Panc1 (cell line): ENCODE measurements at regions not wholly inside any gene's neighbourhood (a gene's known extent, or its start where the extent isn't known, plus 50 kb on each side); places are given as distances from the start of the nearest gene placed in this dataset.

ENCODE experiments used
- ATAC-seq: fragments of 200-7000 bp; cut with Tn5 transposase; 2 replicates; pipeline ENCODE4 v1.9.1; 2020; ENCODE audit warnings: mild to moderate bottlenecking, moderate library complexity
- BruUV-seq: library from RNA; stranded (reverse); fragments of 400-500 nt; replicated peaks from 2 replicates; lab custom pipeline; 2021; lab: Mats Ljungman, UMichigan
- CTCF ChIA-PET: fragments of 300-600 bp; sonication (Branson Sonifier 250); formaldehyde crosslinking; loops from one replicate; lab custom pipeline; 2022; ENCODE audit warnings: antibody characterized with exemption; lab: Charles Lee
- POLR2A ChIA-PET: fragments of 300-600 bp; sonication (Branson Sonifier 250); formaldehyde crosslinking; loops from one replicate; lab custom pipeline; 2022; ENCODE audit warnings: antibody characterized with exemption; lab: Charles Lee
- DNase-seq: peaks from one replicate; pipeline ENCODE4 v3.0.0-alpha.2; 2010; ENCODE audit warnings: low read depth, low spot score
- H3K27ac ChIP-seq: 2 replicates; pipeline ENCODE4 v1.5.1; 2011; ENCODE audit warnings: mild to moderate bottlenecking, low read length, inconsistent platforms
- H3K27me3 ChIP-seq: fragments of 200-500 bp; sonication (Bioruptor generic); 2 replicates; pipeline ENCODE4 v1.6.0; 2014; ENCODE audit warnings: low read length, inconsistent platforms; ENCODE audit not compliant: control insufficient read depth, insufficient read depth
- H3K36me3 ChIP-seq: fragments of 200-500 bp; sonication (Bioruptor generic); 2 replicates; pipeline ENCODE4 v1.5.1; 2014; ENCODE audit warnings: inconsistent platforms, mild to moderate bottlenecking, low read length, moderate library complexity; ENCODE audit not compliant: control insufficient read depth, insufficient read depth
- H3K4me1 ChIP-seq: 2 replicates; pipeline ENCODE4 v1.5.1; 2011; ENCODE audit warnings: inconsistent platforms, mild to moderate bottlenecking, low read length, moderate library complexity; ENCODE audit not compliant: control insufficient read depth, insufficient read depth
- H3K4me3 ChIP-seq, 2 experiments: 2 replicates each; pipeline ENCODE4 v1.5.1; 2011 to 2012; ENCODE audit warnings: low read depth in 2 of 2, low read length in 2 of 2, mild to moderate bottlenecking in 2 of 2, inconsistent platforms in 1 of 2, moderate library complexity in 1 of 2
- H3K9me3 ChIP-seq: fragments of 200-500 bp; sonication (Bioruptor generic); 2 replicates; pipeline ENCODE4 v1.5.1; 2014; ENCODE audit warnings: low read depth, mild to moderate bottlenecking, inconsistent platforms, low read length, moderate library complexity; ENCODE audit not compliant: control insufficient read depth, insufficient read depth
- POLR2AphosphoS5 ChIP-seq: IDR thresholded peaks from 2 replicates; pipeline ENCODE4 v1.6.1; 2012; ENCODE audit warnings: mild to moderate bottlenecking, low read depth, low read length, moderate library complexity
- SIN3A ChIP-seq: IDR thresholded peaks from 2 replicates; pipeline ENCODE4 v1.6.1; 2012; ENCODE audit warnings: low read depth, mild to moderate bottlenecking, low read length, moderate library complexity, borderline replicate concordance; ENCODE audit not compliant: insufficient read depth
- TCF7L2 ChIP-seq: IDR thresholded peaks from 2 replicates; pipeline ENCODE4 v1.6.1; 2011; ENCODE audit warnings: mild to moderate bottlenecking, low read depth, low read length, inconsistent platforms
- in situ Hi-C: cut with HindIII; loops from 2 replicates; pipeline ENCODE4 v1.10.0; 2016; ENCODE audit warnings: low sequenced_read_pairs, low pct_unique_long_range_greater_than_20kb
- intact Hi-C: fragments of 100-400 bp; cut with micrococcal nuclease; formaldehyde crosslinking; loops from one replicate; pipeline ENCODE4 v1.10.0; 2022; ENCODE audit not compliant: unreplicated experiment
- TF ChIP-seq, protein P1 (sequence below): fragments of 450-650 bp; IDR thresholded peaks from 2 replicates; pipeline ENCODE4 v1.5.1; 2017; ENCODE audit warnings: mild to moderate bottlenecking
- TF ChIP-seq, protein P2 (sequence below), 2 experiments: IDR thresholded peaks; 2 replicates each; pipeline ENCODE4 v1.6.1; 2011 to 2012; ENCODE audit warnings: low read depth in 2 of 2, control low read depth in 1 of 2, low read length in 1 of 2, mild to moderate bottlenecking in 1 of 2, moderate library complexity in 1 of 2; ENCODE audit not compliant: insufficient read depth in 1 of 2

DNA sequence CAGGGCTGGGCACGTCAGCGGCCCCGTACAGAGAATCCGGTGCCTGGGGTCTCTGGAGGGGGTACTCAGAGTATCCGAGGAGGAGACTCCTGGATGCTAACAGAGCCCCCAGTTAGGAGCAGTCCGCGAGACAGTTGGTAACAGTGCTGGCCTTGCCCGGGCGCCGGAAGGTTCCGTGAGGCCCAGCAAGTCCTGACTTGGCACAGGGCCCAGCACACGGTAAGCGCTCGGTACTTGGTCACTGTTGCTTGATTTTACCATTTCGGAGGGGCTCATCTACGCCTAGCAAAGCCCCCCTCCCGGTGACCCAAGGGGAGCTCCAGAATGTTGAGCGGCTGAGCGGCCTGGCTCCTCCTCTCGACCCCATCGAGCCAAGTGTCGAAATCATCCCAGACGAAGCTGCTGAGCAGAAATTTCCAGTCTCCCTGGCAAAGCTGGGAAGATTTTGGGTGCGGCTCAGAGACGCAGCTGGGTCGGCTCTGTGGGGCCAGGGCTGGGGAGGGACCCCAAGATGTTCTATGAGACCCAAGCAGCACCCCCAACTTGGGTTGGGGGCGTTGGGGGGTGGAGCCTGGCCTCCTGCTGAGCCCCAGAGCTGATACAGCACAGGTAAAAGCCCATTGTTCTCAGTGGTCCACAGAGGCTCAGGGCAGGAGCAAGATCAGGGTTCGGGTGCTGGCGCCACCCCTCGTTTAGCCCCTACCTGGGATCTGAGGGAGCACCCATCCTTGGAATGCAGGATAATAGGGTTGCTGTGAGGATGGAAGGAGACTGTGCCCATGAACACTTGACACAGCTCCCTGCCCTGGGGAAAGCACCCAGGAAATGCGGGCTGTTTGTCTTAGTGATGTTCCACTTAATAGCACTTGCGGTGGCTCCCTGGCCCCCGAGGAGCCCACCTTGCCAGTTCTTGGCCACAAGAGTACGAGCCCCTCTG is 137.2 kb downstream of the C9orf50 start:
- no TSS peak for BruUV-seq
- DNase-seq (no peak), ATAC-seq (peak; percentile 5; the same call in 1 of the 2 replicates)
- TF ChIP-seq SIN3A (no peak), TCF7L2 (no peak), POLR2AphosphoS5 (no peak)
- TF ChIP-seq, protein P1, sequence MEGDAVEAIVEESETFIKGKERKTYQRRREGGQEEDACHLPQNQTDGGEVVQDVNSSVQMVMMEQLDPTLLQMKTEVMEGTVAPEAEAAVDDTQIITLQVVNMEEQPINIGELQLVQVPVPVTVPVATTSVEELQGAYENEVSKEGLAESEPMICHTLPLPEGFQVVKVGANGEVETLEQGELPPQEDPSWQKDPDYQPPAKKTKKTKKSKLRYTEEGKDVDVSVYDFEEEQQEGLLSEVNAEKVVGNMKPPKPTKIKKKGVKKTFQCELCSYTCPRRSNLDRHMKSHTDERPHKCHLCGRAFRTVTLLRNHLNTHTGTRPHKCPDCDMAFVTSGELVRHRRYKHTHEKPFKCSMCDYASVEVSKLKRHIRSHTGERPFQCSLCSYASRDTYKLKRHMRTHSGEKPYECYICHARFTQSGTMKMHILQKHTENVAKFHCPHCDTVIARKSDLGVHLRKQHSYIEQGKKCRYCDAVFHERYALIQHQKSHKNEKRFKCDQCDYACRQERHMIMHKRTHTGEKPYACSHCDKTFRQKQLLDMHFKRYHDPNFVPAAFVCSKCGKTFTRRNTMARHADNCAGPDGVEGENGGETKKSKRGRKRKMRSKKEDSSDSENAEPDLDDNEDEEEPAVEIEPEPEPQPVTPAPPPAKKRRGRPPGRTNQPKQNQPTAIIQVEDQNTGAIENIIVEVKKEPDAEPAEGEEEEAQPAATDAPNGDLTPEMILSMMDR, result no peak
- TF ChIP-seq, protein P2, sequence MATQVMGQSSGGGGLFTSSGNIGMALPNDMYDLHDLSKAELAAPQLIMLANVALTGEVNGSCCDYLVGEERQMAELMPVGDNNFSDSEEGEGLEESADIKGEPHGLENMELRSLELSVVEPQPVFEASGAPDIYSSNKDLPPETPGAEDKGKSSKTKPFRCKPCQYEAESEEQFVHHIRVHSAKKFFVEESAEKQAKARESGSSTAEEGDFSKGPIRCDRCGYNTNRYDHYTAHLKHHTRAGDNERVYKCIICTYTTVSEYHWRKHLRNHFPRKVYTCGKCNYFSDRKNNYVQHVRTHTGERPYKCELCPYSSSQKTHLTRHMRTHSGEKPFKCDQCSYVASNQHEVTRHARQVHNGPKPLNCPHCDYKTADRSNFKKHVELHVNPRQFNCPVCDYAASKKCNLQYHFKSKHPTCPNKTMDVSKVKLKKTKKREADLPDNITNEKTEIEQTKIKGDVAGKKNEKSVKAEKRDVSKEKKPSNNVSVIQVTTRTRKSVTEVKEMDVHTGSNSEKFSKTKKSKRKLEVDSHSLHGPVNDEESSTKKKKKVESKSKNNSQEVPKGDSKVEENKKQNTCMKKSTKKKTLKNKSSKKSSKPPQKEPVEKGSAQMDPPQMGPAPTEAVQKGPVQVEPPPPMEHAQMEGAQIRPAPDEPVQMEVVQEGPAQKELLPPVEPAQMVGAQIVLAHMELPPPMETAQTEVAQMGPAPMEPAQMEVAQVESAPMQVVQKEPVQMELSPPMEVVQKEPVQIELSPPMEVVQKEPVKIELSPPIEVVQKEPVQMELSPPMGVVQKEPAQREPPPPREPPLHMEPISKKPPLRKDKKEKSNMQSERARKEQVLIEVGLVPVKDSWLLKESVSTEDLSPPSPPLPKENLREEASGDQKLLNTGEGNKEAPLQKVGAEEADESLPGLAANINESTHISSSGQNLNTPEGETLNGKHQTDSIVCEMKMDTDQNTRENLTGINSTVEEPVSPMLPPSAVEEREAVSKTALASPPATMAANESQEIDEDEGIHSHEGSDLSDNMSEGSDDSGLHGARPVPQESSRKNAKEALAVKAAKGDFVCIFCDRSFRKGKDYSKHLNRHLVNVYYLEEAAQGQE (IDR thresholded peaks at IDR 0.05; ENCODE audit: insufficient read depth in 1 of 2, low read depth in 2 of 2, low read length in 1 of 2), result no peak
- POLR2A ChIA-PET, result no interaction called here
- no peaks in the 10 kb centered on the region for H3K9me3 ChIP-seq
- CTCF ChIA-PET, result no interaction called here
- in situ Hi-C loops (no loop called here), intact Hi-C loops (loop anchor here (10.0 kb wide), 1 partner anchor 69 kb away; no protein-coding TSS in a partner anchor)
- H3K27me3 ChIP-seq, result no peaks in the 10 kb centered on the region
- H3K36me3 ChIP-seq, result no peaks in the 10 kb centered on the region
- H3K4me3 ChIP-seq, result peak overlapping the region; percentile 4 to 11; a peak in 1 of 4 replicates
- peak overlapping the region; percentile 98 for H3K27ac ChIP-seq
- peaks cover 82% of the 10 kb centered on the region for H3K4me1 ChIP-seq

DNA sequence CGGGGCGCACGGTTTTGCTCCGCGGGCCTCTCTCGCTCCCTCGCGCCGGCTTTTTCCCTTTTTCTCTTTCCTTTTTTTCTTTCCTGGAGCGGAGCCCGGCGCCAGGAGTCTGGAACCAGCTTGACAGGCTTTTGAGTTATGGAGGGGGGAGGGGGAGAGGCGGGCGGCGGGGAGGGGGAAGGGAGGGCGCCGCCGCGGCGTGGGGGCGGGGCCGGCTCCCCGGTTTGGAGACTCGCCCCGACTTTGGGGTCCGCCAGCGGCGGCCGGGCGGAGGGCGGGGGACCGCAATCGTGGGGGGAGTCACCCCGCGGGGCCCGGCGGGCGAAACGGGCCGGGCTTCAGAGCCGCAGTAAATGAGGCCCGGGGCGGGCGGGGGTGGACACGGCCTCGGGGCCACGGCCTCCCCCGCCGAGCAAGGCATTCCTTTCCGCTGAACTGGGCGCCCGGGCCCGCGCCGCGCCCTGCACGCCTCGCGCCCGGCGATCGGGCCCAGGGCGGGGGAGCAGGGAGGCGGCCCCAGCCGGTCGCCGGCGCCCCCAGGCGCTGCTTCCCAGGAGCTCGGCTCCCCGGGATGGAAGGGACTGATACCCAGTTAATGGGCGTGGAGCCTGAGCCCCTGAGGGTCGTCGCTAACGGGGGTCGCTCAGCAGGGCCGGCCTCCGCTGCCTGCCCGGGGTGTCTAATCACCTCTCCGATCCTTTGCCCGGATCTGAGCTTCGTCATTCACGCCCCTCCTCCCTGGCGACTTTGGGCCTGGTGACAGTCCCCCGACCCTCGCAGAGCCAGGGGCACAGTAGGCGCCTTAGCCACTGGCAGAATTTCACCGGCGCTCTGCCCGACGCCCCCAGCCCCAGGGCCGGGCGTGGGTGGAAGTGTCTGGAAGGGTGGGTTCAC is 138.1 kb downstream of the C9orf50 start:
- Histone ChIP-seq H3K4me1 (peaks cover 81% of the 10 kb centered on the region), H3K27me3 (no peaks in the 10 kb centered on the region), H3K9me3 (no peaks in the 10 kb centered on the region), H3K27ac (peak overlapping the region; percentile 98), H3K36me3 (no peaks in the 10 kb centered on the region), H3K4me3 (peak overlapping the region; percentile 4 to 11; a peak in 2 of 4 replicates)
- TF ChIP-seq, protein P1, result no peak
- TF ChIP-seq POLR2AphosphoS5 (no peak), TCF7L2 (no peak), SIN3A (no peak)
- TF ChIP-seq, protein P2 (IDR thresholded peaks at IDR 0.05; ENCODE audit: insufficient read depth in 1 of 2, low read depth in 2 of 2, low read length in 1 of 2), result no peak
- in situ Hi-C loops (no loop called here), intact Hi-C loops (loop anchor here (10.0 kb wide), 1 partner anchor 68 kb away; no protein-coding TSS in a partner anchor)
- POLR2A ChIA-PET, result interaction anchor here (0.7 to 0.9 kb wide), 3 partner anchors 12 to 304 kb away, joined by 5 to 10 read pairs (median 6); partner anchors contain the start of gene IER5L
- DNase-seq, result no peak
- CTCF ChIA-PET, result no interaction called here
- ATAC-seq, result peak; percentile 70
- BruUV-seq, result no TSS peak
